HG03139 (cell line): ENCODE measurements at regions not wholly inside any gene's neighbourhood (a gene's known extent, or its start where the extent isn't known, plus 50 kb on each side); places are given as distances from the start of the nearest gene placed in this dataset.
"Not testable (repeated sequence)": the region's sequence is repeated elsewhere in the genome, so short reads cannot be mapped to it uniquely, and the experiment has no call there.

ENCODE experiments used
- ATAC-seq: cut with Tn5 transposase; IDR thresholded peaks from one replicate; pipeline ENCODE4 v1.9.1; 2021; ENCODE audit not compliant: unreplicated experiment

DNA sequence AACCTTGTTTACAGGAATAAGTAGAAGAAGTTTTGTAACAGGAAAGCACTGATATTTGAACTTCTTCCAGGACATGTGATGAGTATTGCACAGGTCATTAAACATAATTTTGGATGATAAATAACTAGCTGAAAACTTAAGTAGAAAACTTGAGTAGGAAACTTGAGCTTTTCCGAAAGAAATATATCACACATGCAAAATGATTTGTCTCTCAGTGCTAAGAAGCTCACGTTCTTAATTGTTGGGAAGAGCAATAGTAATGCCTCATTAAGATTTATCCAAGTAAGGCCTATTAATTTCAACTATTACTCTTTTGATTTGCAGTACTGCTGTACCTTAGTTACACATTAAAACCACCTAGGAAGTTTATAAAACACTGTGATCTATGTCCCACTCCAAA, 1921.9 kb upstream of the LRRTM1 start:
- ATAC-seq = no peak

DNA sequence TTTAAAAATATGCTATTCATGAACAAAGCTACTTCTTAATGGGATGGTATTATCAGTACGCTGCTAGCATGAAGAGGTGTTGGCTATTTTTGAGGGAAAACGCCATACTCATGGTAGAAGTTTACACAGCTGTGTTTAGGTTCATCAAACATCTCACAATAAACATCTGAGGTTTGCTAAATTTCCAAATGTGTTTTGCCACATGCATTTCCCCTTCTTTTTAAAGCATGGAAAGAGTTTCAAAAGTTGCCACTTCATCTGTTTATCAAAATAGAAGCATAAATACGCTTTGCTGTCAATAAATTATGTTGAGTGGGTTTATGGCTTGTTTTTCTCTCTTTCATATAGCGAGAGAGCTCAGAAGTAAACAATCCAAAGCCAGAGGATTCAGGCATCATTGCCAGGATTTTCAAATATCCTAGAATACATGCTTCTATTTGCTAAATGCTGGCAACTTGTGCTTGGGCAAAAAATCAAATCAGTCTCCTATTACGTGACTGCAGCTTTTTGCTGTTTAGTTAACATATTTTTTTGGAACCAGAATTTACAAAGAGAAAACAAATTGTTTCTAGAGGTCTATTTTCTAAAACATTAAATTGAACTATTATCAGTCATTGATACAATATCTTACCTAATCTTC, 1919.9 kb upstream of the LRRTM1 start:
- ATAC-seq = no peak

DNA sequence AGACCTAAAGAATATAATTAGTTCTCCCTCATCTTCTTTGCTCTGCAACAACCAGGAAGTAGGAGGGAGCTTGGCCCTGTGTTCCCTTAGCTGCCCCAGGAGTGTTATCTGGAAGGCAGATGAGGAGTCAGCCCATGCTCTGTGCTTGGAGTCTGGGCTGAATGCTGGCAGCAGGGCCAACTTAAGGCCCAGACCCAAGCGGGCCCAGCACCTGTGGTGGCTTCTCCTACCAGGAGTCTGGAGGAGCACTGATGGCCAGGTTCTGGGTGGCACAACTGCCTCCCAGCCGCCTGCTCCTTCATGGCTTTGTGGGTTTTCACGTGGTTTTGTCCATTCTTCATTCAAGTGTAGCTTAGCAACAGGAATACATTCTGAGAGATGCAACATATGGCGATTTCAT, 1910.7 kb upstream of the LRRTM1 start:
- ATAC-seq = no peak

DNA sequence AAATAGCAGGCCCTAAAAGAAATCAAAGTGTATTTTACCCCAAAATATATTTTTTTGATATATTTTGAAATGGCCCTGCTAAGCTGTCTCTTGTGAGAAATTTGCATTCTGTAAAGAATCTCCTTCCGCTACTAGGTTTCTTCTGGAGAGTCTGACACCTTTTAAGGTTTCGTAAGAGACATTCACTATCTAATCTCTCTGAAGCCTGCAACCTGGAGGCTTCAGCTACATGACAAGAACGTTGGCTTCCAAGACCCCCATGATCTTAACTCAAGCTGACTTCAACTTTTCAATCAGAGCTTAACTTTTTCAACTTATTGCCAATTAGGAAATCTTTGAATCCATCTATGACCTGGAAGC, 1894.9 kb upstream of the LRRTM1 start:
- no peak for ATAC-seq

DNA sequence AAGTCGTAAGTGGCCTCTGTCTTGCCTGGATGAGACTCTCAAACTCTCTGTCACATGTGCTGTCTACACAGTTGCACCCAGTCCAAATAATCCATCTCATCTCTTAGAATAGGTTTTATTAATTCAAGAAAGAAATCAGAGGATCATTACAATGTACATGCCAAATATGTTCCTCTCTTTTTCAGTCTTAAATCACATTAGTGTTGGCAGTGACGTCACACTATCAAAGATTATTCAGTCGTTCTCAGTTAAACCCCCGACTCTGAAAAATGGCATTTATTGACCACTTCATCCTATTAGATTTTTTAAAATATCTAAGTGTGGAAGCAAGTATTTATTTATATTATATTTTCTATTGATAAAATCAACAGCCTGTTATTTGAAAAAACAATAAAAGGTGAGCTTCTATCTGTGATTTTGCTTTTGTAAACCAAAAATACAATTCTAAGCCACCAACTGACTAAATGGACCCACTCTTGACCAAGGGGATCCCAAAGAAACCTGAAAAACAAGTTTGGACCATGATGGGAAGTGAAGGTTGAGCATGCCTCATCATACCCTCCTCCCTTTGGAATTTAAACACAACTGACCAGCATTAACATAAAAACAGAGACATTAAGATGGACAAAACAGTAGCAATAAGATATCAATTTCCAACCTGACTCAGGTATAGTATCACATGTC, 1894.4 kb upstream of the LRRTM1 start:
- ATAC-seq = no peak

DNA sequence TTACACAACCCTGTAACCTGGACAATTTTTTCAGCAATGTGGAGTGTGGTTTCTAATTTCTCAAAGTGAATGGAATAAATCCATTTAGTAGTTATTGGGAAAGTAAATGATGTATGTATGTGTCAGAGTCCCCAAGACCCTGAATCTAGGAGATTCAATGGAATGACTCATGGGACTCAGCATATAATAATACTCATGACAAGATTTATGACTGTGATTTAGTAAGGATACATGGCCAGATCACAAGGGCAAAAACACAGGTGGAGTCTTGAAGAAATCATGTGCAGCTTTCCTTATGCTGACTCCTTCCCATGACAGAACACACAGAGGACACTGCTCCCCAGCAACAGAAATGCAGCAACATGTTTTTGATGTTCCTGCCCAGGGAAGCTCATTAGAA, 1877.7 kb upstream of the LRRTM1 start:
- no peak for ATAC-seq

- ATAC-seq = not testable (repeated sequence)
Measured at GRCh38 chr2:82175210-82175609, 1870.7 kb upstream of the LRRTM1 start.

- no peak for ATAC-seq
Measured at GRCh38 chr2:82172483-82172882, 1867.9 kb upstream of the LRRTM1 start.

DNA sequence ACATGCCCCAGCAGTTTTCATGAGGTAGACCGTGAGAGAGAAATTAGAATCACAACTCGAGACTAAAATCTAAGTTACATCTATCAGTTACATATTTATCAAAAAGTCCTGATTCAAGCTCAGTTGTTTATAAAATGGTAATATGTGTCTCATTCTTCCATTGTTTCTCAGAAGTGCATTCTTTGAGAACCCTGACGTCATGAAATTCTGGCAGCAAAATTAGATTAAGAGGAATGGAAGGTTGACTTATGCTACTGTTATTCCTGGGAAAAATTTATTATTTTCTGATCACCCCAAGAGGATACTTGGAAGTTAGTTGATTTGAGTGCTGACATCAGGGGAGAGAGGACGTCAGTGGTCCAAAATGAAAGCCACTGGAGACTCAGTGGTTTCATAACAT, 1864.8 kb upstream of the LRRTM1 start:
- ATAC-seq = no peak

GRCh38 chr2:82165377-82165776, 1860.8 kb upstream of the LRRTM1 start:
- ATAC-seq = no peak

- no peak for ATAC-seq
Measured at GRCh38 chr2:82158150-82158549, 1853.6 kb upstream of the LRRTM1 start.

GRCh38 chr2:82155469-82155868, 1850.9 kb upstream of the LRRTM1 start:
- ATAC-seq = no peak

DNA sequence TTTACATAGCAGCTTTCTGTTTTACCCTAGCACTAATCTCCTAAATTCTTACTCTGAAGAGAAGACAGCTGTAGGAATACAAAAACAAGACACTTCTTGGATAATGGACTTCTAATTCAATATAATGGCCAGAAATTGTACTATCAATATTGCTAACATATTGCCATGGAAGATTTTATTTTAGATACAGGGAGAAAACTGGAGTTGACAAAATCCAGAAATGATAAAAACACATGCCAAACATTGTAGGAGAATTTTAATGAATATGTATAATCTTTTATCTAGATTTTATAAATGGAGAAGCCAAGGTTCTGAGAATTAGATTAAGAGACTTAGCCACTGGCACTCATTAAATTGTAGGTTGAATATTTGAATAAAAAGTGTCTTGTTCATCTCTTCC, 1838.8 kb upstream of the LRRTM1 start:
- no peak for ATAC-seq

GRCh38 chr2:82139979-82140611, 1835.5 kb upstream of the LRRTM1 start:
- no peak for ATAC-seq

- no peak for ATAC-seq
Measured at GRCh38 chr2:82137441-82137840, 1832.9 kb upstream of the LRRTM1 start.

GRCh38 chr2:82128051-82128450, 1823.5 kb upstream of the LRRTM1 start:
- ATAC-seq = no peak

- ATAC-seq = no peak
Measured at GRCh38 chr2:82124629-82125028, 1820.1 kb upstream of the LRRTM1 start.

GRCh38 chr2:82120654-82121053, 1816.1 kb upstream of the LRRTM1 start:
- ATAC-seq = no peak

DNA sequence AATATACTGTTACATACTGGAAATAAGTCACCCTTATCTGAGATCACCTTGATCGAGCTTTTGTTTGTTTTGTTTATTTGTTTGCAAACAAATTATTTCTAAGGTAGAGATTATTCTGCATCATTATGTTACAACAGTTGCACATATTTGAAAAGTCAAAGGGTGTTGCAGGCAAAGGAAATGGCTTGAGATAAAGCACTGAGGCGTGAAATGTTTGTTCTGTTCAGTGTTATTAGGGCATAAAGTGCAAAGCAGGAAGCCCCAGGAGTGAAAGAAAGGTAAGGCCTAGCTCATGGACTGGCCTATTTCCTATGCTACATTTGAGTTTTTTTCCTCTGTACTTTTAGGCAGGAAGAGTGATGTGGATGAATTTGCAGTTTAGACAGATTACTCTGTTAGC, 1815.6 kb upstream of the LRRTM1 start:
- no peak for ATAC-seq

DNA sequence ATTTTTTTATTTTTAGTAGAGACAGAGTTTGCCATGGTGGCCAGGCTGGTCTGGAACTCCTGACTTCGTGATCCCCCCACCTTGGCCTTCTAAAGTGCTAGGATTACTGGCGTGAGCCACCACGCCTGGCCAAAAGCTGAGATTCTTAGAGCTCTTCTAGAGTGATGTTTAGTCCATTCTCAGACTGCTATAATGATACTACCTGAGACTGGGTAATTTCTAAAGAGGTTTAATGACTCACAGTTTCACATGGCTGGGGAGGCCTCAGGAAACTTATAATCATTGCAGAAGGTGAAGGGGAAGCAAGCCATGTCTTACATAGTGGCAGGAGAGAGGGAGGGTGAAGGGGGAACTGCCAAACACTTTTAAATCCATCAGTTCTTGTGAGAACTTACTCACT, 1804.9 kb upstream of the LRRTM1 start:
- ATAC-seq = no peak

DNA sequence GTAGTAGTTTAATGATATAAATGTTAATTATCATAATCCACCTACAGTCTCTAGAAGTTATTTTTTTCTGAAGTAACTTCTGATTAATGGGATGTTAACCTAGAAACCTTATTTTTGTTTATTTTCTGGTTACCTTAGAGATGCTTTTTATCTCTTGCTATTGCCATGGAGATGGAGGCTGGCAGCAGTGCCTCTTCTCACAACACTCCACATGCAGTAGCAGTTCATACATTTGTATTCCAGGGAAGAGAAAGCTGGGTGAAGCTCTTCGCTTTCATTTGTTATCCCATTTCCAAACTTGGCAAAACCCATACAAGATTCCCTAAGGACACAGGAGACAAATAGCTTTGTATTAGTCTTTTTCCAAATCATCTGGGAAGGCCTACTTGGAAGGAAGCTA, 1794.1 kb upstream of the LRRTM1 start:
- no peak for ATAC-seq

DNA sequence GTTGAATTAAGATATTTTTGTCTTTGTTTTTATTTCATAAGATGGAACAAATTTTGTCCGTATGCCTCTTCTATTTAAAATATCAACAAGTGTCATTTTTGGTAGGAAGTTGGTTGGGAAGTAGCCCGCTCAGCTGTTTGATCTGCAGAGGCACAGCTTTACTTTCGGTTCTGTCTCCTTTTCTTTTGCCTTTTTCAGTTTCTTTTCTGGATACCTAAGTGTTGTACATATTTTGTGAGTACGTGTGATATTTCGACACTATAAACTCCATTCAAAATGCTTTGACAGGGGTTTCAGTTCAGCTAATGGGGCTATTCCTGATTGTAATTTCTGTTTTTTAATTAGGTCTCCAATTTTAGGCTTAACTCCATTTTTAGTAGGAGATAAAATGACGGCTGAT, 1785.0 kb upstream of the LRRTM1 start:
- ATAC-seq = no peak
